ENCODE measurements at regions not wholly inside any gene's neighbourhood (a gene's known extent, or its start where the extent isn't known, plus 50 kb on each side); places are given as distances from the start of the nearest gene placed in this dataset.
A peak's percentile ranks its signal among the peaks of the same experiment; 100 is the strongest.

- no peak for TF ChIP-seq CTCF (IDR thresholded peaks at IDR 0.05; ENCODE audit: insufficient read depth, low read depth, low read length)
- DNase-seq (ENCODE audit: low read depth), result no peak
Observed at GRCh38 chr6:112457886-112458285, 110.8 kb downstream of the RFPL4B start.

GRCh38 chr6:112459758-112460304 lies 112.7 kb downstream of the RFPL4B start:
- no peak for TF ChIP-seq CTCF (IDR thresholded peaks at IDR 0.05; ENCODE audit: insufficient read depth, low read depth, low read length)
- no peak for DNase-seq (ENCODE audit: low read depth)
- H3K4me3 ChIP-seq (ENCODE audit: low read depth, low read length), result no peak overlapping the region

More at GRCh38 chr6:112457886-112458285, 110.8 kb downstream of the RFPL4B start:
- H3K4me3 ChIP-seq (ENCODE audit: low read depth, low read length), result no peak overlapping the region

GRCh38 chr6:112464901-112465665 lies 118.0 kb downstream of the RFPL4B start:
- no peak for TF ChIP-seq CTCF (IDR thresholded peaks at IDR 0.05; ENCODE audit: insufficient read depth, low read depth, low read length)
- no peak for DNase-seq (ENCODE audit: low read depth)
- H3K4me3 ChIP-seq (ENCODE audit: low read depth, low read length), result no peak overlapping the region

GRCh38 chr6:112466373-112467151 lies 119.4 kb downstream of the RFPL4B start:
- no peak overlapping the region for H3K4me3 ChIP-seq (ENCODE audit: low read depth, low read length)
- no peak for TF ChIP-seq CTCF (IDR thresholded peaks at IDR 0.05; ENCODE audit: insufficient read depth, low read depth, low read length)
- DNase-seq (ENCODE audit: low read depth), result peak; percentile 41

GRCh38 chr6:112468359-112468758 lies 121.2 kb downstream of the RFPL4B start:
- H3K4me3 ChIP-seq (ENCODE audit: low read depth, low read length), result no peak overlapping the region
- peak; percentile 20 for DNase-seq (ENCODE audit: low read depth)
- no peak for TF ChIP-seq CTCF (IDR thresholded peaks at IDR 0.05; ENCODE audit: insufficient read depth, low read depth, low read length)

GRCh38 chr6:112469306-112469705 lies 122.2 kb downstream of the RFPL4B start:
- no peak overlapping the region for H3K4me3 ChIP-seq (ENCODE audit: low read depth, low read length)
- no peak for TF ChIP-seq CTCF (IDR thresholded peaks at IDR 0.05; ENCODE audit: insufficient read depth, low read depth, low read length)
- DNase-seq (ENCODE audit: low read depth), result no peak

Measured in fibroblast of villous mesenchyme (primary cell).